Naive thymus-derived CD4-positive, alpha-beta T cell (primary cell): ENCODE measurements at regions not wholly inside any gene's neighbourhood (a gene's known extent, or its start where the extent isn't known, plus 50 kb on each side); places are given as distances from the start of the nearest gene placed in this dataset.

Experiments
- ATAC-seq: fragments of 150-1000 bp; cut with Tn5 transposase; 2 replicates; pipeline ENCODE4 v1.10.0; 2021; ENCODE audit warnings: mild to moderate bottlenecking, moderate library complexity
- CTCF ChIA-PET: fragments of 350-600 bp; sonication (Branson Sonifier 250); formaldehyde crosslinking; loops from one replicate; lab custom pipeline; 2021; ENCODE audit warnings: antibody characterized with exemption; lab: Charles Lee
- POLR2A ChIA-PET: fragments of 350-600 bp; sonication (Branson Sonifier 250); formaldehyde crosslinking; loops from one replicate; lab custom pipeline; 2021; ENCODE audit warnings: antibody characterized with exemption, inconsistent platforms; lab: Charles Lee
- DNase-seq, 9 donors: peaks; one replicate each; pipeline versions ENCODE4 v3.0.0 to v3.0.0-alpha.2; 2020 to 2022; ENCODE audit warnings: mixed read lengths in 1 of 9
- H3K27ac ChIP-seq: one replicate; pipeline ENCODE4 v1.7.0; 2013; ENCODE audit warnings: mild to moderate bottlenecking, low read depth, low read length, moderate library complexity
- H3K27me3 ChIP-seq, 2 donors: one replicate each; pipeline ENCODE4 v1.7.0; 2013; ENCODE audit warnings: low read length in 2 of 2, mild to moderate bottlenecking in 2 of 2, moderate library complexity in 2 of 2; ENCODE audit not compliant: control insufficient read depth in 2 of 2, insufficient read depth in 2 of 2
- H3K36me3 ChIP-seq, 3 experiments: 1 replicate in 2 of 3; 2 replicates in 1 of 3; pipeline ENCODE4 v1.7.0; 2013; ENCODE audit warnings: low read length in 3 of 3, mild to moderate bottlenecking in 3 of 3, moderate library complexity in 1 of 3; ENCODE audit not compliant: insufficient read depth in 3 of 3, control insufficient read depth in 2 of 3
- H3K4me1 ChIP-seq, 2 donors: one replicate each; pipeline ENCODE4 v1.7.0; 2013; ENCODE audit warnings: low read length in 2 of 2, mild to moderate bottlenecking in 2 of 2, moderate library complexity in 1 of 2; ENCODE audit not compliant: control insufficient read depth in 2 of 2, insufficient read depth in 2 of 2
- H3K4me3 ChIP-seq: 2 replicates; pipeline ENCODE4 v1.7.0; 2013; ENCODE audit warnings: mild to moderate bottlenecking, low read length
- H3K9me3 ChIP-seq, 3 experiments: 1 replicate in 2 of 3; 2 replicates in 1 of 3; pipeline ENCODE4 v1.7.0; 2013; ENCODE audit warnings: low read length in 3 of 3; ENCODE audit not compliant: control insufficient read depth in 2 of 3
- H3K27ac Mint-ChIP-seq, 9 donors: one replicate each; pipeline ENCODE4 v1.8.0; 2020 to 2022; ENCODE audit warnings: mixed read lengths in 9 of 9, mild to moderate bottlenecking in 8 of 9, moderate library complexity in 5 of 9, inconsistent platforms in 2 of 9
- H3K27me3 Mint-ChIP-seq, 5 donors: one replicate each; pipeline ENCODE4 v1.8.0; 2021 to 2022; ENCODE audit warnings: mixed read lengths in 5 of 5, mild to moderate bottlenecking in 1 of 5
- H3K36me3 Mint-ChIP-seq, 5 donors: one replicate each; pipeline ENCODE4 v1.8.0; 2020 to 2022; ENCODE audit warnings: mixed read lengths in 5 of 5, mild to moderate bottlenecking in 3 of 5, inconsistent platforms in 1 of 5
- H3K4me1 Mint-ChIP-seq, 7 donors: one replicate each; pipeline ENCODE4 v1.8.0; 2020 to 2022; ENCODE audit warnings: mixed read lengths in 7 of 7, mild to moderate bottlenecking in 3 of 7, inconsistent platforms in 1 of 7
- H3K4me3 Mint-ChIP-seq, 10 donors: one replicate each; pipeline ENCODE4 v1.8.0; 2020 to 2022; ENCODE audit warnings: mild to moderate bottlenecking in 10 of 10, mixed read lengths in 10 of 10, moderate library complexity in 6 of 10, inconsistent platforms in 2 of 10
- H3K9me3 Mint-ChIP-seq, 11 donors: one replicate each; pipeline ENCODE4 v1.8.0; 2020 to 2022; ENCODE audit warnings: mixed read lengths in 11 of 11, mild to moderate bottlenecking in 4 of 11, inconsistent platforms in 1 of 11, moderate library complexity in 1 of 11
- intact Hi-C, 2 donors: fragments of 100-400 bp; cut with micrococcal nuclease; formaldehyde crosslinking; loops; one replicate each; pipeline ENCODE4 v1.15.1; 2023

GRCh38 chr11:39209981-39210380, 2249.5 kb downstream of the LRRC4C start:
- peaks cover 0 to 11% (median 4%) of the 10 kb centered on the region in 11 donors for H3K9me3 Mint-ChIP-seq

GRCh38 chr11:39205236-39205995, 2254.0 kb downstream of the LRRC4C start:
- Histone ChIP-seq H3K4me1 (no peaks in the 10 kb centered on the region), H3K9me3 (no peaks in the 10 kb centered on the region), H3K27me3 (no peaks in the 10 kb centered on the region), H3K27ac (no peak overlapping the region), H3K36me3 (no peaks in the 10 kb centered on the region), H3K4me3 (no peak overlapping the region)
- no peaks in the 10 kb centered on the region for H3K4me1 Mint-ChIP-seq
- no peak for ATAC-seq
- H3K27me3 Mint-ChIP-seq: no peaks in the 10 kb centered on the region
- DNase-seq: no peak
- H3K4me3 Mint-ChIP-seq: no peak overlapping the region
- intact Hi-C loops: no loop called here
- H3K9me3 Mint-ChIP-seq: peaks cover 0 to 8% (median 4%) of the 10 kb centered on the region in 11 donors
- ChIA-PET POLR2A (no interaction called here), CTCF (no interaction called here)
- no peak overlapping the region for H3K27ac Mint-ChIP-seq
- H3K36me3 Mint-ChIP-seq: no peaks in the 10 kb centered on the region

More at GRCh38 chr11:39209981-39210380, 2249.5 kb downstream of the LRRC4C start:
- POLR2A ChIA-PET: no interaction called here
- ATAC-seq: no peak
- H3K4me3 Mint-ChIP-seq: no peak overlapping the region
- no peaks in the 10 kb centered on the region for H3K4me1 Mint-ChIP-seq
- CTCF ChIA-PET: no interaction called here
- no peaks in the 10 kb centered on the region for H3K36me3 Mint-ChIP-seq
- H3K9me3 ChIP-seq: no peaks in the 10 kb centered on the region
- no peak overlapping the region for H3K27ac Mint-ChIP-seq
- H3K27me3 ChIP-seq: no peaks in the 10 kb centered on the region
- H3K36me3 ChIP-seq: no peaks in the 10 kb centered on the region
- no peaks in the 10 kb centered on the region for H3K4me1 ChIP-seq
- no peak overlapping the region for H3K27ac ChIP-seq
- no peak for DNase-seq
- H3K4me3 ChIP-seq: no peak overlapping the region
- no peaks in the 10 kb centered on the region for H3K27me3 Mint-ChIP-seq
- intact Hi-C loops: no loop called here

- Mint-ChIP-seq H3K9me3 (peaks cover 0 to 13% (median 4%) of the 10 kb centered on the region in 11 donors), H3K36me3 (no peaks in the 10 kb centered on the region), H3K4me1 (no peaks in the 10 kb centered on the region), H3K4me3 (no peak overlapping the region), H3K27ac (no peak overlapping the region), H3K27me3 (no peaks in the 10 kb centered on the region)
- POLR2A ChIA-PET: no interaction called here
- H3K4me3 ChIP-seq: no peak overlapping the region
- H3K27me3 ChIP-seq: no peaks in the 10 kb centered on the region
- H3K36me3 ChIP-seq: no peaks in the 10 kb centered on the region
- no peak for DNase-seq
- CTCF ChIA-PET: no interaction called here
- H3K4me1 ChIP-seq: no peaks in the 10 kb centered on the region
- no peaks in the 10 kb centered on the region for H3K9me3 ChIP-seq
- ATAC-seq: no peak
- no peak overlapping the region for H3K27ac ChIP-seq
- intact Hi-C loops: no loop called here
Observed at GRCh38 chr11:39192671-39193070, 2266.8 kb downstream of the LRRC4C start.

GRCh38 chr11:39190751-39191150, 2268.7 kb downstream of the LRRC4C start:
- no peak overlapping the region for H3K4me3 ChIP-seq
- no peak overlapping the region for H3K27ac ChIP-seq
- H3K9me3 ChIP-seq: no peaks in the 10 kb centered on the region
- ATAC-seq (no peak), DNase-seq (no peak)
- peaks cover 0 to 14% (median 9%) of the 10 kb centered on the region in 11 donors for H3K9me3 Mint-ChIP-seq
- no peaks in the 10 kb centered on the region for H3K36me3 Mint-ChIP-seq
- intact Hi-C loops: no loop called here
- no peak overlapping the region for H3K4me3 Mint-ChIP-seq
- H3K27me3 Mint-ChIP-seq: no peaks in the 10 kb centered on the region
- no peaks in the 10 kb centered on the region for H3K4me1 Mint-ChIP-seq
- ChIA-PET CTCF (no interaction called here), POLR2A (no interaction called here)
- no peaks in the 10 kb centered on the region for H3K4me1 ChIP-seq
- H3K36me3 ChIP-seq: no peaks in the 10 kb centered on the region
- no peaks in the 10 kb centered on the region for H3K27me3 ChIP-seq
- no peak overlapping the region for H3K27ac Mint-ChIP-seq

- Mint-ChIP-seq H3K27me3 (no peaks in the 10 kb centered on the region), H3K4me1 (no peaks in the 10 kb centered on the region), H3K27ac (peak overlapping the region in 1 of 9 donors; percentile 52), H3K4me3 (no peak overlapping the region), H3K9me3 (peaks cover 0 to 10% (median 3%) of the 10 kb centered on the region in 11 donors), H3K36me3 (no peaks in the 10 kb centered on the region)
- no peaks in the 10 kb centered on the region for H3K36me3 ChIP-seq
- no peak overlapping the region for H3K4me3 ChIP-seq
- ChIA-PET POLR2A (no interaction called here), CTCF (no interaction called here)
- ATAC-seq (no peak), DNase-seq (no peak)
- H3K27ac ChIP-seq: no peak overlapping the region
- no peaks in the 10 kb centered on the region for H3K4me1 ChIP-seq
- H3K9me3 ChIP-seq: no peaks in the 10 kb centered on the region
- intact Hi-C loops: no loop called here
- no peaks in the 10 kb centered on the region for H3K27me3 ChIP-seq
Observed at GRCh38 chr11:39177678-39178077, 2281.8 kb downstream of the LRRC4C start.

GRCh38 chr11:39174965-39175364, 2284.5 kb downstream of the LRRC4C start:
- intact Hi-C loops: no loop called here
- Mint-ChIP-seq H3K36me3 (no peaks in the 10 kb centered on the region), H3K27ac (no peak overlapping the region), H3K9me3 (peaks cover 0 to 11% (median 5%) of the 10 kb centered on the region in 11 donors), H3K27me3 (no peaks in the 10 kb centered on the region), H3K4me3 (no peak overlapping the region), H3K4me1 (no peaks in the 10 kb centered on the region)
- DNase-seq (no peak), ATAC-seq (no peak)
- Histone ChIP-seq H3K36me3 (no peaks in the 10 kb centered on the region), H3K27me3 (no peaks in the 10 kb centered on the region), H3K27ac (no peak overlapping the region), H3K4me3 (no peak overlapping the region), H3K4me1 (no peaks in the 10 kb centered on the region), H3K9me3 (no peaks in the 10 kb centered on the region)
- CTCF ChIA-PET: interaction anchor here (0.6 kb wide), 1 partner anchor 1237 kb away, joined by 3 read pairs; no protein-coding TSS in a partner anchor
- POLR2A ChIA-PET: no interaction called here

GRCh38 chr11:39174196-39174595, 2285.3 kb downstream of the LRRC4C start:
- CTCF ChIA-PET: interaction anchor here (0.6 kb wide), 1 partner anchor 1237 kb away, joined by 3 read pairs; no protein-coding TSS in a partner anchor
- H3K9me3 ChIP-seq: no peaks in the 10 kb centered on the region
- H3K4me1 ChIP-seq: no peaks in the 10 kb centered on the region
- H3K27ac Mint-ChIP-seq: no peak overlapping the region
- no peak overlapping the region for H3K4me3 ChIP-seq
- H3K27me3 ChIP-seq: no peaks in the 10 kb centered on the region
- ATAC-seq (no peak), DNase-seq (no peak)
- no peaks in the 10 kb centered on the region for H3K36me3 ChIP-seq
- H3K36me3 Mint-ChIP-seq: no peaks in the 10 kb centered on the region
- no peak overlapping the region for H3K4me3 Mint-ChIP-seq
- H3K27ac ChIP-seq: no peak overlapping the region
- H3K27me3 Mint-ChIP-seq: no peaks in the 10 kb centered on the region
- POLR2A ChIA-PET: no interaction called here
- no peaks in the 10 kb centered on the region for H3K4me1 Mint-ChIP-seq
- H3K9me3 Mint-ChIP-seq: peaks cover 0 to 11% (median 5%) of the 10 kb centered on the region in 11 donors
- intact Hi-C loops: no loop called here
